GM04504 (cell line): ENCODE measurements at regions not wholly inside any gene's neighbourhood (a gene's known extent, or its start where the extent isn't known, plus 50 kb on each side); places are given as distances from the start of the nearest gene placed in this dataset.
A peak's percentile ranks its signal among the peaks of the same experiment; 100 is the strongest.
"Not testable (repeated sequence)": the region's sequence is repeated elsewhere in the genome, so short reads cannot be mapped to it uniquely, and the experiment has no call there.

Source experiments
- DNase-seq: peaks from one replicate; pipeline ENCODE4 v3.0.0-alpha.2; 2012; ENCODE audit warnings: low read depth

DNA sequence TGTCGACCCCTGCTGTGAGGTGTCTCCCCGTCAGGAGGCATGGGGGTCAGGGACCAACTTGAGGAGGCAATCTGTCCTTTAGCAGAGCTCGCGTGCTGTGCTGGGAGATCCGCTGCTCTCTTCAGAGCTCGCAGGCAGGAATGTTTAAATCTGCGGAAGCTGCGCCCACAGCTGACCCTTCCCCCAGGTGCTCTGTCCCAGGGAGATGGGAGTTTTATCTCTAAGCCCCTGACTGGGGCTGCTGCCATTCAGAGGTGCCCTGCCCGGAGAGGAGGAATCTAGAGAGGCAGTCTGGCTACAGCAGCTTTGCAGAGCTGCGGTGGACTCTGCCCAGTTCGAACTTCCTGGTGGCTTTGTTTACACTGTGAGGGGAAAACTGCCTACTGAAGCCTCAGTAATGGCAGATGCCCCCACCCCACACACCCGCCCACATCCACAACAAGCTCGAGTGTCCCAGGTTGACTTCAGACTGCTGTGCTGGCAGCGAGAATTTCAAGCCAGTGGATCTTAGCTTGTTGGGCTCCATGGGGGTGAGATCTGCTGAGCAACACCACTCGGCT, 133.1 kb downstream of the CENPC start:
- DNase-seq: not testable (repeated sequence)

DNA sequence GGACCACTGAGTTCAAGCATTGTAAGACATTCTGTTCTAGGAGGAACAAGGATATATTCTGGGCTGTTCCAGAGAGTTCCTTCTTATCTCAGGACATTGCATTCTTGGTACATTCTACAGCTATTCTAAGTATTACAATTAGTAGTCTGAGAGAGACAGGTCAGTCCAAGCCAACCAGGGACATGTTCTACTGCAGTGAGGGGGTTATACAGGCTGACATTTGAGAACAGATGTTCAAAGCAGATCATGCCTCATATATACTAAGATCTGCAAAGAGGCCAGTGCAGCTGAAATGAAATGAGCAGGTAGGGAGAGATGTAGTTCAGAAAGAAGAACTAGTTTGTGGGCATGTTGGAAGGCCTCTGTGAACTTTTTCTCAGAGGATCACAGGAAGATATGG, 142.0 kb downstream of the CENPC start:
- no peak for DNase-seq

- no peak for DNase-seq
Measured at GRCh38 chr4:67401902-67402301, 143.4 kb downstream of the CENPC start.

- DNase-seq: no peak
Measured at GRCh38 chr4:67397931-67398330, 147.4 kb downstream of the CENPC start.

DNA sequence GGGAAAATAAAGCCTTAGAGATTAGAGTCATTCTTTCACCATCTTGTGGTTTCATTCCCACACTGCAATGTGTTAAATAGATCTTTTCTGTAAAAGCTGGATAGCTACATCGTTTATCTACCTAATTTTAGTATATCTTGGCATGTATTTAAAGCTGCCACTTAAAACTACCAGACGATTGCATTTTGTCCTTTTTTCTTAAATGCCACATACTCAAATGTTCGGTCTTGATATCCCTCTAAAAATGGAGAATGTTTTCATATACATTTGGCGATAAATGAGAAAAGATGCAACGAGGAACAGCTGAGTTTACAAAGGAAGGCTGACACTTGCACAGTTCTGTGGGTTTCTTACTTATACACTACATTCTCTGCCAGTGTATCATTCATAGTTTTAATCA, 148.3 kb downstream of the CENPC start:
- no peak for DNase-seq

- DNase-seq: no peak
Measured at GRCh38 chr4:67396008-67396407, 149.3 kb downstream of the CENPC start.

DNA sequence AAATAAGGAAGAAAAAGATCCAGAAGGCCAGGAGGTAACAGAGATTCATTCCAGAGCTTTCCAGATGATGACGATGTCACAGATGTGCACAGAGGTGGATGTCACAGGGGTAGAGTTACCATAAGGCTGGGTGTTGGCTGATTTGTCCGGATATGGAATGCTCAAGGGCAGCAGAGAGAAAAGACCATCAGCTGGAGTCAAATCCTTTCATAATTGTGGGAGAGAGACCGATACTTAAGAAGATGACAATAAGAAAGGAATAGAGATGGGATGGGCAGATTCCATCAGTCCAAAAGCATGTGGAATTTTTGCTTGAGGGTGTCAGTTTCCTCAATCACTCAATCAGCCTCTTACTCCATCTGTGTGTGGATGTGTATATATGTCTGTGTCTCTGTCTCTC, 150.4 kb downstream of the CENPC start:
- no peak for DNase-seq

GRCh38 chr4:67393699-67394281, 151.5 kb downstream of the CENPC start:
- peak; percentile 6 for DNase-seq

GRCh38 chr4:67393007-67393406, 152.3 kb downstream of the CENPC start:
- DNase-seq: no peak

GRCh38 chr4:67381406-67381804, 163.9 kb downstream of the CENPC start:
- DNase-seq: not testable (repeated sequence)

DNA sequence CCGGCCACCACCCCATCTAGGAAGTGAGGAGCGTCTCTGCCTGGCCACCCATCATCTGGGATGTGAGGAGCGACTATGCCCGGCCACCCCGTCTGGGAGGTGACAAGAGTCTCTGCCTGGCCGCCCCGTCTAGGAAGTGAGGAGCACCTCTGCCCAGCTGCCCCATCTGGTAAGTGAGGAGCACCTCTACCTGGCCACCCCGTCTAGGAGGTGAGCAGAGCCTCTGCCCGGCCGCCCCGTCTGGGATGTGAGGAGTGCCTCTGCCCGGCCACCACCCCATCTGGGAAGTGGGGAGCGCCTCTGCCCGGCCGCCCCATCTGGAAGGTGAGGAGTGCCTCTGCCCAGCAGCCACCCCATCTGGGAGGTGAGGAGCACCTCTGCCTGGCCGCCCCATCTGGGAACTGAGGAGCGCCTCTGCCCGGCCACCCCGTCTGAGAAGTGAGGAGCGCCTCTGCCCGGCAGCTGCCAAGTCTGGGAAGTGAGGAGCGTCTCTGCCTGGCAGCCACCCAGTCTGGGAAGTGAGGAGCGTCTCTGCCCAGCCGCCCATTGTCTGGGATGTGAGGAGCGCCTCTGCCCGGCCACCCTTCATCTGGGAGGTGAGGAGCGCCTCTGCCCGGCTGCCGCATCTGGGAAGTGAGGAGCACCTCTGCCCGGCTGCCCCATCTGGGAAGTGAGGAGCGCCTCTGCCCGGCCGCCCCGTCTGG, 164.4 kb downstream of the CENPC start:
- DNase-seq: not testable (repeated sequence)

DNA sequence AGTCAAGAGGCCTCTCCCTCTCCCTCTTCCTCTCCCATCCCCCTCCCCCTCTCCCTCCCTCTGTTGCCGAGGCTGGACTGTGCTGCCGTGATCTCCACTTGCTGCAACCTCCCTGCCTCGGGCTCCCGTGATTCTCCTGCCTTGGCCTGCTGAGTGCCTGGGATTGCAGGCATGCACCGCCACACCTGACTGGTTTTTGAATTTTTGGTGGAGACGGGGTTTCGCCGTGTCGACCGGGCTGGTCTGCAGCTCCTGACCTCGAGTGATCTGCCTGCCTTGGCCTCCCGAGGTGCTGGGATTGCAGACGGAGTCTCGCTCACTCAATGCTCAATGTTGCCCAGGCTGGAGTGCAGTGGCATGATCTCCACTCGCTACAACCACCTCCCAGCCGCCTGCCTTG, 165.1 kb downstream of the CENPC start:
- no peak for DNase-seq

DNA sequence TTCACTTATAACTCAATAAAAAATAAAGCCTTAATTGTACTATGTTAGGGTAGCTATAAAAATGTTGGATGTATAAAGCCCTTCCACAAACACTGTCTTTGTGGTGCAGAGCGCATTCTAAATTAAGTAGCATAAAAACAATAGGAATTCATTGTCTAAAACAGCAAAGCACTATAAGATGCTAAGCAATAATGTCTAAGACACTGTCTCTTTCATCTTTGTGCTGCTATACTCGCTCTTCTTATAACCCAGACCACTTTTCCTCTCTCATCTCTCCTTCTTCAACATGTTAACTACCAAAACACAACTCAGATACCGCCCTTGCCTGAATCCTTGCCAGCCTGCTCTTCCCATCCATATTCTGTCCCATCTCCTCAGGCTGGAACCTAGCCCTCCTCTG, 170.0 kb downstream of the CENPC start:
- no peak for DNase-seq

- no peak for DNase-seq
Measured at GRCh38 chr4:67371615-67372014, 173.7 kb downstream of the CENPC start.

GRCh38 chr4:67366311-67366861, 178.9 kb downstream of the CENPC start:
- no peak for DNase-seq

- DNase-seq: no peak
Measured at GRCh38 chr4:67365661-67366245, 179.6 kb downstream of the CENPC start.

DNA sequence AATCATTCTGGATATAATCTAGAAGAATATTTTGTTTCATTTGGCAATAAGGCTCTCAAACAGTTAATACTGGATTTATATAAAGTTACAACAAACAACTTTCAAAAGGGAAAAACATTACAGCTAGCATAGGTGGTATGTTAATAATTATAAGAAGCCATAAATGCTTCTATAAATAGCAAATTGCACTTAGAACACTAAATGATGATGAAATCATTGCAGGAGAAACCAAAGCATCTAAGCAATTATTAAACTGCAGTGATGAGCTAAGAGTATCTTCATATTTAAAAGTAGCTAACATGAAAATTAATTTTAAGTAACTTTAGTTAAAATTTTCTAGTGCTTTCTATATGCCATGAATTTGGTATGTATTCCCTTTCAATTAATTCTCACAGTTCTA, 189.5 kb downstream of the CENPC start:
- no peak for DNase-seq

- DNase-seq: no peak
Measured at GRCh38 chr4:67346654-67347053, 198.6 kb downstream of the CENPC start.

DNA sequence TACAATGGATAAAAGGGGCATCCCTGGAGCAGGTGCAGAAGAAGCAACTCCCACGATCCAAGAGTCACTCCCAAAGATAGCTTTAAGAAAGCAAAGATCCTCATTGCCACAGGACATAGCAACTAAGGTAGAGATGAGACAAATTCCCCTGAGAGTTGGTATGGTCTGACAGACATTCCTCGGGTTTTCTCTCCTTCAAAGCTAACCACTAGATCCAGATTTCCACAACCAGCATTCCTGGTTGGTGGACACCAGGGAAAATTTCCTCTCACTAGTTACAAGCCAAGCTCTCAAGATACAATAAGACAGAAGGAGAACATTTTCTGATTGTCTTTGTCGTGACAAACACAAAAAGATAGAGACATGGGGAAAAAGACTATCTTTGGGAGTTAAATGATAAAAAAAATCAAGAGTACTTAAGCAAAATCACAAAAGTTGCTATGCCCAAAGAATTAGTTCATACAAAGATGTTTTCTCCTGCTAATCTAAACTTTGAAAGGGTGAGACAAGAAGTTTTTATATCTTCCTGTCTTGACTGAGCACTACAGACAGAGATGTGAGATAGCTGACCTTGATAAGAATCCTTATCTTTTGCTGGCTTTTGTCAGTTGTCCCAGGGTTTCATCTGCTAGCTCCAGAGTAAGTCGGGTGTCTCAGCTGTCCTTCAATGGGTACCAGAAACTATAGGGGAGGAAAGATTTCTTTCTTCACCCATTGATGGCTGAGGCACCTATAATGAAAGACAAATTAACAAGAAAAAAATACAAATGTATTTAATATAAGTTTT, 200.5 kb downstream of the CENPC start:
- DNase-seq: no peak

DNA sequence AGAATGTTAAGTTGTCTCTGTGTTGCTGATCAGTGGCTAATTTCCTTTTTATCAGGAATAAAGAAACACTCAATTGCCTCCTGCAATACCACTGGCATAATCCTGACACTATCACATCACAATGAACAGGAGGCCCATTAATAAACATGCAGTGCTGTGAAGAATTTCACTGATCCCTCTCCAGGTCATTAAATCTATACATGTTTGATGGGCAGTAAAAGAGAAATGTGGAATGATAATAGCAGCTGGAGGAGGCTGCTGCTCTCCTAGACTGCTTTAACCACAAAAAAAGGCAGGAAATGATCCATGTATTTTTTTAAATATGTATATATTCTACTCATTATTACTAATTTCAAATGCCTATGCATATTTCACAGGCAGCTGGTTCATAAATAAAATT, 202.1 kb downstream of the CENPC start:
- no peak for DNase-seq

GRCh38 chr4:67342291-67342690, 203.0 kb downstream of the CENPC start:
- no peak for DNase-seq

GRCh38 chr4:67333664-67334063, 211.6 kb downstream of the CENPC start:
- DNase-seq: no peak
